DND-41 (cell line): ENCODE measurements at regions not wholly inside any gene's neighbourhood (a gene's known extent, or its start where the extent isn't known, plus 50 kb on each side); places are given as distances from the start of the nearest gene placed in this dataset.

Source experiments
- ATAC-seq: fragments of 200-7000 bp; cut with Tn5 transposase; 3 replicates; pipeline ENCODE4 v1.9.1; 2021; ENCODE audit warnings: low read depth; ENCODE audit not compliant: insufficient read depth
- DNase-seq: peaks from one replicate; pipeline ENCODE4 v3.0.0-alpha.2; 2020
- H2AFZ ChIP-seq: 2 replicates; pipeline ENCODE4 v1.6.0; 2012; ENCODE audit warnings: low read depth, low read length
- H3K27ac ChIP-seq: 2 replicates; pipeline ENCODE4 v1.5.1; 2012; ENCODE audit warnings: low read length, inconsistent platforms
- H3K27me3 ChIP-seq: fragments of 200-600 bp; sonication (generic); 2 replicates; pipeline ENCODE4 v1.6.0; 2012; ENCODE audit warnings: low read length, mild to moderate bottlenecking, inconsistent platforms; ENCODE audit not compliant: insufficient read depth, poor library complexity
- H3K36me3 ChIP-seq: 2 replicates; pipeline ENCODE4 v1.5.1; 2012; ENCODE audit warnings: low read length, inconsistent platforms; ENCODE audit not compliant: insufficient read depth
- H3K4me1 ChIP-seq: 2 replicates; pipeline ENCODE4 v1.5.1; 2012; ENCODE audit warnings: mild to moderate bottlenecking, low read length; ENCODE audit not compliant: insufficient read depth
- H3K4me2 ChIP-seq: 2 replicates; pipeline ENCODE4 v1.6.0; 2012; ENCODE audit warnings: mild to moderate bottlenecking, moderate library complexity, low read length, inconsistent platforms; ENCODE audit not compliant: insufficient read depth
- H3K4me3 ChIP-seq, 2 experiments: fragments of 200-600 bp in 1 of 2; shearing (Covaris generic) in 1 of 2; 2 replicates each; pipeline ENCODE4 v1.5.1; 2012 to 2016; ENCODE audit warnings: inconsistent platforms in 2 of 2, low read length in 2 of 2, mild to moderate bottlenecking in 2 of 2, low read depth in 1 of 2, moderate library complexity in 1 of 2
- H3K79me2 ChIP-seq: 2 replicates; pipeline ENCODE4 v1.6.0; 2012; ENCODE audit warnings: low read length, inconsistent platforms; ENCODE audit not compliant: insufficient read depth
- H3K9ac ChIP-seq: 2 replicates; pipeline ENCODE4 v1.6.0; 2012; ENCODE audit warnings: low read depth, mild to moderate bottlenecking, inconsistent platforms, low read length, moderate library complexity
- H3K9me3 ChIP-seq: 2 replicates; pipeline ENCODE4 v1.5.1; 2012; ENCODE audit warnings: low read length, moderate library complexity, mild to moderate bottlenecking, inconsistent platforms; ENCODE audit not compliant: insufficient read depth, severe bottlenecking
- H4K20me1 ChIP-seq: 2 replicates; pipeline ENCODE4 v1.6.0; 2012; ENCODE audit warnings: low read length; ENCODE audit not compliant: insufficient read depth
- CTCF ChIP-seq: IDR thresholded peaks from 2 replicates; pipeline ENCODE4 v1.5.1; 2012; ENCODE audit warnings: borderline replicate concordance, low read length, moderate library complexity, mild to moderate bottlenecking; ENCODE audit not compliant: poor library complexity, severe bottlenecking; ENCODE audit errors: extremely low read depth
- EZH2 ChIP-seq: IDR thresholded peaks from 3 replicates; pipeline ENCODE4 v1.6.1; 2012; ENCODE audit warnings: borderline replicate concordance, low read depth, mild to moderate bottlenecking, moderate library complexity, low read length, inconsistent platforms; ENCODE audit not compliant: severe bottlenecking

DNA sequence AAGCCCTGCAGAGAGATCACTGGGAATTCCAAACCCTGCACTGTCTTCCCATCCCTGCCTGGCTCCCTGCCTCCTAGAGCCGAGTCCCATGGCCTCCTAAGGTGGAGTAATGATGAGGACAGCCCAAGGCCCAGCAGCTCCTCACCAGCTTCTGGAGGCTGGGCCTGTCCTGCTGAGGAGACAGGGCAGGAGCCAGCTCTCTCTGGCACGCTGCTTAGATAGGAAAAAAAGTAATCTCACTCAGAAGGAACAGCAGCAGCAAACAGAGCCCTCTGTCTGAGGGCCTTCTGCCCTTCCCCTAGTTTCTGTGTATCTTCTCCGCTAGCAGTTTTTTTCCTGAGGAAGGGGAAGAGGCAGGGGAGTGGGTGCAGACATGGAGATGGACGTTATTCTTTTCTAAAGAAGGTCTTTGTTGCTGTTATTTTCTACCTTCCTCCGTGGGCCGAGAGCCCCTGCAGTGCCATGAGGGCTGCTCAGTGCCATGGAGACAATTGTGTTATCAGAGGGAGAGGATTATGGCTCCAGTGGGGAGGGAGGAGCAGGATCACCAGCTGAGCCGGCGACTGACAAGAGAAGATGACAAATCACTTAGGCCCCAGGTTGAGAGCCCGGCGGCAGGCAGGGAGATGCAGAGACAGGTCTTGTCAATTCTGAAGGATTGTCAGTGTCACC is 315.3 kb downstream of the BUD13 start:
- Histone ChIP-seq H3K4me2 (no peak overlapping the region), H3K4me1 (no peaks in the 10 kb centered on the region), H3K4me3 (no peak overlapping the region), H3K79me2 (no peaks in the 10 kb centered on the region), H3K9ac (no peak overlapping the region), H3K9me3 (no peaks in the 10 kb centered on the region), H3K36me3 (no peaks in the 10 kb centered on the region), H3K27ac (no peak overlapping the region), H2AFZ (no peak overlapping the region), H3K27me3 (peaks cover 17% of the 10 kb centered on the region), H4K20me1 (no peaks in the 10 kb centered on the region)
- TF ChIP-seq CTCF = no peak
- no peak for TF ChIP-seq EZH2
- ATAC-seq (no peak), DNase-seq (no peak)

GRCh38 chr11:116454951-116455350 is 317.8 kb downstream of the BUD13 start:
- H2AFZ ChIP-seq = no peak overlapping the region
- DNase-seq = no peak

DNA sequence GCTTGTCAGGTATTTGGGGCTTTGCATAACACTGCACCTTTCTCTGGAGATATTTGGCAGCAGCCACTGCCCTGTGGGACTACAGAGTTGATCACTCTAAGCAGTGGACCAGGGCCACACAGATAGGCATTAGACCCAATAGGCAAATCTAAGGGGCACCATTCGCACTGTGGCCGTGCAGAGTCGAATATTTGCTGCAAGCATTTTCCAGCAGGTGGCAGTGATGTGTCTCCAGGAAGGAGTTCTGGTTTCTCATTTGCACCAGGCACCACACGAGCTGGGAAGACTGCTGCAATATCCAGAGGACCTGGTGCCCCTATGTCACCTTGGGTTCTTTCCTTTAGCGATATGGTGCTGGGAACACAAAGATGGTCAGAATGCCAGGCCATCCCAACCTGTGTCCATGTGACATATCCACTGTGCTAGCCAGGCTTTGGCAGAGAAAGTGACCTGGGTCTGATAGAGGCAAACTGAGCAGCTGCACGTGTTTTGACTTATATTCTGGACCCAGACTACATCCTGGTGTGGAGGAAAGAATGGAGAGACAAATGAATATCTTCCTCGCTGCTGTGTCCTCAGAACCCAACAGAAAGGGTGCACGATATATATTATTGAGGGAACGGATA is 318.7 kb downstream of the BUD13 start:
- Histone ChIP-seq H3K4me3 (no peak overlapping the region), H3K9ac (no peak overlapping the region), H3K27ac (no peak overlapping the region), H3K36me3 (no peaks in the 10 kb centered on the region), H3K9me3 (no peaks in the 10 kb centered on the region), H3K4me1 (no peaks in the 10 kb centered on the region), H2AFZ (no peak overlapping the region), H4K20me1 (no peaks in the 10 kb centered on the region), H3K79me2 (no peaks in the 10 kb centered on the region), H3K4me2 (no peak overlapping the region), H3K27me3 (peaks cover 10% of the 10 kb centered on the region)
- TF ChIP-seq EZH2 (no peak), CTCF (peak; percentile 73)
- peak; percentile 49 for DNase-seq
- ATAC-seq = peak; percentile 53; the same call in 2 of the 3 replicates

More at GRCh38 chr11:116454951-116455350, 317.8 kb downstream of the BUD13 start:
- Histone ChIP-seq H3K4me1 (no peaks in the 10 kb centered on the region), H3K36me3 (no peaks in the 10 kb centered on the region), H3K9me3 (no peaks in the 10 kb centered on the region), H3K27ac (no peak overlapping the region), H3K79me2 (no peaks in the 10 kb centered on the region), H3K9ac (no peak overlapping the region), H3K4me2 (no peak overlapping the region), H3K27me3 (peaks cover 13% of the 10 kb centered on the region), H3K4me3 (no peak overlapping the region), H4K20me1 (no peaks in the 10 kb centered on the region)
- TF ChIP-seq CTCF = no peak
- no peak for TF ChIP-seq EZH2
- no peak for ATAC-seq
